GM12874 (cell line): ENCODE measurements at regions not wholly inside any gene's neighbourhood (a gene's known extent, or its start where the extent isn't known, plus 50 kb on each side); places are given as distances from the start of the nearest gene placed in this dataset.

Experiments used
- CTCF ChIP-seq: IDR thresholded peaks from 2 replicates; pipeline ENCODE4 v1.5.1; 2011; ENCODE audit warnings: low read depth, mild to moderate bottlenecking, control low read depth, low read length, moderate library complexity; ENCODE audit not compliant: insufficient read depth

GRCh38 chr1:60942291-60942690 is 140.1 kb upstream of the NFIA start:
- TF ChIP-seq CTCF, result no peak

- TF ChIP-seq CTCF, result no peak
These were observed 144.6 kb upstream of the NFIA start for GRCh38 chr1:60937720-60938119.

- no peak for TF ChIP-seq CTCF
These were observed 145.6 kb upstream of the NFIA start for GRCh38 chr1:60936591-60937342.

GRCh38 chr1:60936163-60936562 is 146.2 kb upstream of the NFIA start:
- TF ChIP-seq CTCF, result no peak

- TF ChIP-seq CTCF, result no peak
These were observed 146.7 kb upstream of the NFIA start for GRCh38 chr1:60935599-60936110.

GRCh38 chr1:60930130-60930529 is 152.2 kb upstream of the NFIA start:
- no peak for TF ChIP-seq CTCF

GRCh38 chr1:60924964-60925798 is 157.2 kb upstream of the NFIA start:
- no peak for TF ChIP-seq CTCF
